GM21619 (cell line): ENCODE measurements at regions not wholly inside any gene's neighbourhood (a gene's known extent, or its start where the extent isn't known, plus 50 kb on each side); places are given as distances from the start of the nearest gene placed in this dataset.
"Not testable (repeated sequence)": the region's sequence is repeated elsewhere in the genome, so short reads cannot be mapped to it uniquely, and the experiment has no call there.

ENCODE experiments used
- ATAC-seq: cut with Tn5 transposase; IDR thresholded peaks from one replicate; pipeline ENCODE4 v1.9.1; 2021; ENCODE audit not compliant: unreplicated experiment

GRCh38 chr20:25991051-25991755 is 294.6 kb upstream of the ZNF337 start:
- ATAC-seq, result no peak

- ATAC-seq, result not testable (repeated sequence)
Measured at GRCh38 chr20:25989686-25990085, 293.0 kb upstream of the ZNF337 start.

- ATAC-seq, result no peak
Measured at GRCh38 chr20:25989196-25989595, 292.5 kb upstream of the ZNF337 start.

- not testable (repeated sequence) for ATAC-seq
Measured at GRCh38 chr20:25987928-25988560, 291.4 kb upstream of the ZNF337 start.

- ATAC-seq, result peak; percentile 91
Measured at GRCh38 chr20:25987073-25987927, 290.6 kb upstream of the ZNF337 start.

GRCh38 chr20:25985597-25985996 is 288.9 kb upstream of the ZNF337 start:
- no peak for ATAC-seq

- ATAC-seq, result no peak
Measured at GRCh38 chr20:25984933-25985332, 288.3 kb upstream of the ZNF337 start.

GRCh38 chr20:25982701-25983100 is 286.0 kb upstream of the ZNF337 start:
- not testable (repeated sequence) for ATAC-seq

GRCh38 chr20:25978450-25979190 is 282.0 kb upstream of the ZNF337 start:
- not testable (repeated sequence) for ATAC-seq

GRCh38 chr20:25975816-25976215 is 279.2 kb upstream of the ZNF337 start:
- not testable (repeated sequence) for ATAC-seq

GRCh38 chr20:25965203-25965602 is 268.6 kb upstream of the ZNF337 start:
- ATAC-seq, result not testable (repeated sequence)

- not testable (repeated sequence) for ATAC-seq
Measured at GRCh38 chr20:25953876-25954275, 257.2 kb upstream of the ZNF337 start.

GRCh38 chr20:25935230-25935629 is 238.6 kb upstream of the ZNF337 start:
- ATAC-seq, result not testable (repeated sequence)

GRCh38 chr20:25932806-25933205 is 236.2 kb upstream of the ZNF337 start:
- ATAC-seq, result not testable (repeated sequence)

GRCh38 chr20:25932170-25932569 is 235.5 kb upstream of the ZNF337 start:
- ATAC-seq, result not testable (repeated sequence)

- not testable (repeated sequence) for ATAC-seq
Measured at GRCh38 chr20:25902321-25902720, 205.7 kb upstream of the ZNF337 start.

- ATAC-seq, result not testable (repeated sequence)
Measured at GRCh38 chr20:25898663-25899062, 202.0 kb upstream of the ZNF337 start.

- not testable (repeated sequence) for ATAC-seq
Measured at GRCh38 chr20:25879096-25879495, 182.4 kb upstream of the ZNF337 start.

GRCh38 chr20:25868650-25868979 is 172.0 kb upstream of the ZNF337 start:
- not testable (repeated sequence) for ATAC-seq

GRCh38 chr20:25867776-25868649 is 171.4 kb upstream of the ZNF337 start:
- peak; percentile 67 for ATAC-seq
